Skeletal muscle tissue (tissue), 3 donors: ENCODE measurements at regions not wholly inside any gene's neighbourhood (a gene's known extent, or its start where the extent isn't known, plus 50 kb on each side); places are given as distances from the start of the nearest gene placed in this dataset.

Experiments
- H3K27ac ChIP-seq: one replicate; pipeline ENCODE4 v1.7.0; 2013; ENCODE audit warnings: mild to moderate bottlenecking, low read depth, low read length, inconsistent platforms
- H3K27me3 ChIP-seq, 3 donors: one replicate each; pipeline ENCODE4 v1.7.0; 2013; ENCODE audit warnings: low read length in 3 of 3; ENCODE audit not compliant: control insufficient read depth in 3 of 3, insufficient read depth in 3 of 3
- H3K36me3 ChIP-seq, 3 donors: one replicate each; pipeline ENCODE4 v1.7.0; 2013; ENCODE audit warnings: low read length in 3 of 3; ENCODE audit not compliant: control insufficient read depth in 3 of 3, insufficient read depth in 3 of 3
- H3K4me1 ChIP-seq, 3 donors: one replicate each; pipeline ENCODE4 v1.7.0; 2013; ENCODE audit warnings: low read length in 3 of 3, mild to moderate bottlenecking in 3 of 3; ENCODE audit not compliant: control insufficient read depth in 3 of 3, insufficient read depth in 3 of 3
- H3K4me3 ChIP-seq, 3 donors: one replicate each; pipeline ENCODE4 v1.7.0; 2013; ENCODE audit warnings: low read length in 3 of 3
- H3K9ac ChIP-seq, 3 donors: one replicate each; pipeline ENCODE4 v1.7.0; 2013; ENCODE audit warnings: low read length in 3 of 3, mild to moderate bottlenecking in 3 of 3, moderate library complexity in 2 of 3, low read depth in 1 of 3
- H3K9me3 ChIP-seq, 3 donors: one replicate each; pipeline ENCODE4 v1.7.0; 2013; ENCODE audit warnings: low read length in 3 of 3; ENCODE audit not compliant: control insufficient read depth in 3 of 3
- donor health status: Osteomylitis.

- Histone ChIP-seq H3K27me3 (no peaks in the 10 kb centered on the region), H3K4me1 (no peaks in the 10 kb centered on the region), H3K9me3 (no peaks in the 10 kb centered on the region), H3K27ac (no peak overlapping the region), H3K4me3 (no peak overlapping the region), H3K36me3 (no peaks in the 10 kb centered on the region), H3K9ac (no peak overlapping the region)
These were observed 1798.9 kb downstream of the PCDH7 start for GRCh38 chr4:32519060-32519459.

- H3K27me3 ChIP-seq = no peaks in the 10 kb centered on the region
- no peaks in the 10 kb centered on the region for H3K36me3 ChIP-seq
- no peak overlapping the region for H3K9ac ChIP-seq
- no peak overlapping the region for H3K4me3 ChIP-seq
- no peaks in the 10 kb centered on the region for H3K9me3 ChIP-seq
- H3K4me1 ChIP-seq = no peaks in the 10 kb centered on the region
- no peak overlapping the region for H3K27ac ChIP-seq
These were observed 1805.3 kb downstream of the PCDH7 start for GRCh38 chr4:32525420-32525819.

- Histone ChIP-seq H3K9me3 (no peaks in the 10 kb centered on the region), H3K27ac (no peak overlapping the region), H3K36me3 (no peaks in the 10 kb centered on the region), H3K4me3 (no peak overlapping the region), H3K4me1 (no peaks in the 10 kb centered on the region), H3K27me3 (no peaks in the 10 kb centered on the region), H3K9ac (no peak overlapping the region)
These were observed 1824.7 kb downstream of the PCDH7 start for GRCh38 chr4:32544846-32545245.

- H3K9ac ChIP-seq = no peak overlapping the region
- no peak overlapping the region for H3K27ac ChIP-seq
- no peaks in the 10 kb centered on the region for H3K4me1 ChIP-seq
- no peaks in the 10 kb centered on the region for H3K9me3 ChIP-seq
- H3K4me3 ChIP-seq = no peak overlapping the region
- H3K36me3 ChIP-seq = no peaks in the 10 kb centered on the region
- H3K27me3 ChIP-seq = no peaks in the 10 kb centered on the region
These were observed 1831.8 kb downstream of the PCDH7 start for GRCh38 chr4:32551943-32552342.

- H3K27ac ChIP-seq = no peak overlapping the region
- peak overlapping the region in 1 of 3 donors; percentile 44 for H3K9ac ChIP-seq
- H3K4me1 ChIP-seq = no peaks in the 10 kb centered on the region
- H3K4me3 ChIP-seq = peak overlapping the region; percentile 29 to 49 (median 44)
- no peaks in the 10 kb centered on the region for H3K36me3 ChIP-seq
- H3K9me3 ChIP-seq = no peaks in the 10 kb centered on the region
- H3K27me3 ChIP-seq = no peaks in the 10 kb centered on the region
These were observed 1840.1 kb downstream of the PCDH7 start for GRCh38 chr4:32560306-32560705.

GRCh38 chr4:32562010-32562409, 1841.8 kb downstream of the PCDH7 start:
- H3K27ac ChIP-seq = no peak overlapping the region
- H3K9me3 ChIP-seq = no peaks in the 10 kb centered on the region
- no peaks in the 10 kb centered on the region for H3K36me3 ChIP-seq
- no peaks in the 10 kb centered on the region for H3K4me1 ChIP-seq
- no peaks in the 10 kb centered on the region for H3K27me3 ChIP-seq
- no peak overlapping the region for H3K9ac ChIP-seq
- no peak overlapping the region for H3K4me3 ChIP-seq

GRCh38 chr4:32564626-32565025, 1844.5 kb downstream of the PCDH7 start:
- Histone ChIP-seq H3K36me3 (no peaks in the 10 kb centered on the region), H3K9me3 (no peaks in the 10 kb centered on the region), H3K9ac (no peak overlapping the region), H3K27me3 (no peaks in the 10 kb centered on the region), H3K27ac (no peak overlapping the region), H3K4me3 (no peak overlapping the region), H3K4me1 (no peaks in the 10 kb centered on the region)

- H3K4me1 ChIP-seq = no peaks in the 10 kb centered on the region
- H3K27me3 ChIP-seq = no peaks in the 10 kb centered on the region
- no peak overlapping the region for H3K4me3 ChIP-seq
- H3K9ac ChIP-seq = no peak overlapping the region
- H3K27ac ChIP-seq = no peak overlapping the region
- H3K9me3 ChIP-seq = no peaks in the 10 kb centered on the region
- no peaks in the 10 kb centered on the region for H3K36me3 ChIP-seq
These were observed 1849.7 kb downstream of the PCDH7 start for GRCh38 chr4:32569861-32570260.

GRCh38 chr4:32572366-32572765, 1852.2 kb downstream of the PCDH7 start:
- Histone ChIP-seq H3K9me3 (no peaks in the 10 kb centered on the region), H3K4me1 (no peaks in the 10 kb centered on the region), H3K27ac (no peak overlapping the region), H3K27me3 (no peaks in the 10 kb centered on the region), H3K9ac (no peak overlapping the region), H3K4me3 (no peak overlapping the region), H3K36me3 (no peaks in the 10 kb centered on the region)

- Histone ChIP-seq H3K4me1 (no peaks in the 10 kb centered on the region), H3K4me3 (no peak overlapping the region), H3K36me3 (no peaks in the 10 kb centered on the region), H3K9me3 (no peaks in the 10 kb centered on the region), H3K27me3 (no peaks in the 10 kb centered on the region), H3K27ac (no peak overlapping the region), H3K9ac (no peak overlapping the region)
These were observed 1854.6 kb downstream of the PCDH7 start for GRCh38 chr4:32574803-32575202.

GRCh38 chr4:32589097-32589496, 1868.9 kb downstream of the PCDH7 start:
- H3K4me1 ChIP-seq = no peaks in the 10 kb centered on the region
- no peaks in the 10 kb centered on the region for H3K9me3 ChIP-seq
- H3K27ac ChIP-seq = no peak overlapping the region
- H3K27me3 ChIP-seq = no peaks in the 10 kb centered on the region
- H3K4me3 ChIP-seq = no peak overlapping the region
- no peaks in the 10 kb centered on the region for H3K36me3 ChIP-seq
- no peak overlapping the region for H3K9ac ChIP-seq
